ENCODE measurements at regions not wholly inside any gene's neighbourhood (a gene's known extent, or its start where the extent isn't known, plus 50 kb on each side); places are given as distances from the start of the nearest gene placed in this dataset.

- no peaks in the 10 kb centered on the region for H3K9me3 ChIP-seq (ENCODE audit: control insufficient read depth, insufficient read depth, low read depth, low read length)
- H3K4me3 ChIP-seq (ENCODE audit: low read depth, low read length), result no peak overlapping the region
- H3K36me3 ChIP-seq (ENCODE audit: control insufficient read depth in 2 of 2, insufficient read depth in 1 of 2, low read length in 2 of 2), result no peaks in the 10 kb centered on the region
- ChIA-PET POLR2A (no interaction called here), CTCF (no interaction called here)
- no peak overlapping the region for H3K27ac ChIP-seq (ENCODE audit: extremely low read depth, low read depth, low read length)
- no peak for TF ChIP-seq ZBTB26 (tag by site-specific recombination; optimal IDR thresholded peaks at IDR 0.05)
- H3K4me1 ChIP-seq (ENCODE audit: control insufficient read depth, insufficient read depth, low read length), result no peaks in the 10 kb centered on the region
Observed at GRCh38 chr20:12203399-12203798, 285.7 kb downstream of the BTBD3 start.

- TF ChIP-seq REPIN1 (tag by site-specific recombination; IDR thresholded peaks at IDR 0.05; ENCODE audit: low read depth), result no peak
- no peak for TF ChIP-seq ZNF302 (tag by site-specific recombination; IDR thresholded peaks at IDR 0.05; ENCODE audit: low read depth)
- no peak for TF ChIP-seq AEBP2 (tag by site-specific recombination; IDR thresholded peaks at IDR 0.05; ENCODE audit: borderline replicate concordance)
- CTCF ChIA-PET, result interaction anchor here (0.7 kb wide), 1 partner anchor 642 kb away, joined by 3 read pairs; no protein-coding TSS in a partner anchor
- Histone ChIP-seq H3K4me1 (ENCODE audit: control insufficient read depth, insufficient read depth, low read length) (no peaks in the 10 kb centered on the region), H3K36me3 (ENCODE audit: control insufficient read depth in 2 of 2, insufficient read depth in 1 of 2, low read length in 2 of 2) (no peaks in the 10 kb centered on the region), H3K4me3 (ENCODE audit: low read depth, low read length) (no peak overlapping the region), H3K9me3 (ENCODE audit: control insufficient read depth, insufficient read depth, low read depth, low read length) (no peaks in the 10 kb centered on the region), H3K27ac (ENCODE audit: extremely low read depth, low read depth, low read length) (no peak overlapping the region)
- POLR2A ChIA-PET, result no interaction called here
Observed at GRCh38 chr20:12203981-12204380, 286.3 kb downstream of the BTBD3 start.

GRCh38 chr20:12207875-12208274, 290.2 kb downstream of the BTBD3 start:
- Histone ChIP-seq H3K9me3 (ENCODE audit: control insufficient read depth, insufficient read depth, low read depth, low read length) (no peaks in the 10 kb centered on the region), H3K4me1 (ENCODE audit: control insufficient read depth, insufficient read depth, low read length) (no peaks in the 10 kb centered on the region), H3K4me3 (ENCODE audit: low read depth, low read length) (no peak overlapping the region), H3K27ac (ENCODE audit: extremely low read depth, low read depth, low read length) (no peak overlapping the region), H3K36me3 (ENCODE audit: control insufficient read depth in 2 of 2, insufficient read depth in 1 of 2, low read length in 2 of 2) (no peaks in the 10 kb centered on the region)
- POLR2A ChIA-PET, result no interaction called here
- TF ChIP-seq ATF2 (tag by site-specific recombination; IDR thresholded peaks at IDR 0.05; ENCODE audit: low read depth) (no peak), ZXDB (tag by site-specific recombination; IDR thresholded peaks at IDR 0.05) (no peak), GFI1B (tag by site-specific recombination; IDR thresholded peaks at IDR 0.05) (no peak), ZNF596 (tag by site-specific recombination; IDR thresholded peaks at IDR 0.05) (no peak), ZNF114 (tag by site-specific recombination; IDR thresholded peaks at IDR 0.05) (no peak), ELK4 (IDR thresholded peaks at IDR 0.05; ENCODE audit: borderline replicate concordance, low read depth, low read length) (no peak), ZNF133 (tag by site-specific recombination; IDR thresholded peaks at IDR 0.05) (no peak), ZNF585B (tag by site-specific recombination; IDR thresholded peaks at IDR 0.05) (no peak), GLI2 (tag by site-specific recombination; IDR thresholded peaks at IDR 0.05; ENCODE audit: borderline replicate concordance, low read depth) (no peak), ZBTB1 (tag by site-specific recombination; IDR thresholded peaks at IDR 0.05) (no peak), ZNF175 (tag by site-specific recombination; IDR thresholded peaks at IDR 0.05) (no peak), ZNF580 (tag by site-specific recombination; IDR thresholded peaks at IDR 0.05) (no peak)
- CTCF ChIA-PET, result interaction anchor here (0.7 to 1.4 kb wide), 4 partner anchors 9 to 580 kb away, joined by 3 read pairs; no protein-coding TSS in a partner anchor
